C4-2B (cell line): ENCODE measurements at regions not wholly inside any gene's neighbourhood (a gene's known extent, or its start where the extent isn't known, plus 50 kb on each side); places are given as distances from the start of the nearest gene placed in this dataset.
A peak's percentile ranks its signal among the peaks of the same experiment; 100 is the strongest.
"Not testable (repeated sequence)": the region's sequence is repeated elsewhere in the genome, so short reads cannot be mapped to it uniquely, and the experiment has no call there.

Experiments
- H3K27ac ChIP-seq: fragments of 450-650 bp; 2 replicates; pipeline ENCODE4 v1.5.1; 2017
- CTCF ChIP-seq: fragments of 450-650 bp; conservative IDR thresholded peaks from 2 replicates; pipeline ENCODE4 v1.5.1; 2017; ENCODE audit warnings: mild to moderate bottlenecking

GRCh38 chr14:19267636-19268035 lies 166.5 kb downstream of the POTEG start:
- not testable (repeated sequence) for H3K27ac ChIP-seq

GRCh38 chr14:19268047-19268627 lies 166.0 kb downstream of the POTEG start:
- not testable (repeated sequence) for H3K27ac ChIP-seq

- H3K27ac ChIP-seq = not testable (repeated sequence)
Observed at GRCh38 chr14:19272235-19272634, 161.9 kb downstream of the POTEG start.

DNA sequence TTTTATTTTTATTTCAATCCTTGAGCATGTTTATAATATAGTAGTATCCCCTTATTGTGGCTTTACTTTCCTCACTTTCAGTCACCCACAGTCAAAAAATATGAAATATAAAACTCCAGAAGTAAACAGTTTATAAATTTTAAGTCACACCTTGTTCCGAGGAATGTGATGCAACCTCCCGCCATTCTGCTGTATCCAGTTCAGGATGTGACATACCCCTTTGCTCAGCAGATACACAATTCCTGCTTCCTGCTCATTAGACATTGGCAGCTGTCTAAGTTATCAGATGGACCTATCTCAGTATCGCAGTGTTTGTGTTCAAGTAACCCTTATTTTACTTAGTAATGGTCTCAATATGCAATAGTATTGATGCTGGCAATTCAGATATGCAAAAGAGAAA lies 144.5 kb downstream of the POTEG start:
- H3K27ac ChIP-seq = not testable (repeated sequence)

DNA sequence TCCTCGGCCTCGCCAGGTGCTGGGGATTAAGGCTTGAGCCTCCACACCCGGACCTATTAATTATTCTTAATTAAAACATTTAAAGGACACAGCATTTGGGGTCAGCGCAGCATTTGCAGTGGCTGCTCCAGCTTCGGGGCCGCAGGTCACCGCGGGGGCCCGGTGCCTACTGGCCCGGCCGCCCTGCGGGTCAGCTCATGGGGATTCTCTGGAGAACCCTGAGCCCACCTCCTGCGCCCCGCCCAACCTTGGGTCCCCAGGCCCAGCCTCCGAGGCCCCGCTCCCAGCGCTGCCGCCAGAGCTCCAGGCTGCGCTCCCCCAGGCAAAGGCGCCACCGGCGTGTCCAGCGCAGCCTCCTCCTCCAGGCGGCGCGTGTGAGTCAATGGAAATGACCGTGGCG lies 133.9 kb downstream of the POTEG start:
- not testable (repeated sequence) for H3K27ac ChIP-seq

GRCh38 chr14:19300838-19301237 lies 133.3 kb downstream of the POTEG start:
- H3K27ac ChIP-seq = not testable (repeated sequence)

DNA sequence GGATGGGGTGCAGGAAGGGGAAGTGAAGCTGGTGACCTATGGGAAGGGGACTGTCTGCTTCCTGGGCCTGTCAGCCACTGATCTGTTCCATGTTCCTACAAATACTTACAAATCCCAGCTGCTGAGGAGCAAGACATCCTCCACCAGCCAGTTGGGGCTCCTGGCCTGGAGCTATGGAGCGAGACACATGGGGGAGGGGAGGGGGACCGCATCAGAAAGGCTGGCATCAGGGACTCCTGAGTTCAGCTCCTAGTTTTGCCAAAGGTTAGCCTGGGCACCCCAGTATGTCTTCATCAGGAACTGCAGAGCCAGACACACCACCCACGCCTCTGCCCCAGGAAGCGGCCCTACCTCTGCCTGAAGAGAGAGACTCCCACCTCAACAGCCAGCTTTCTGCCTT lies 130.3 kb downstream of the POTEG start:
- H3K27ac ChIP-seq = not testable (repeated sequence)

GRCh38 chr14:19304442-19304841 lies 129.7 kb downstream of the POTEG start:
- not testable (repeated sequence) for H3K27ac ChIP-seq

DNA sequence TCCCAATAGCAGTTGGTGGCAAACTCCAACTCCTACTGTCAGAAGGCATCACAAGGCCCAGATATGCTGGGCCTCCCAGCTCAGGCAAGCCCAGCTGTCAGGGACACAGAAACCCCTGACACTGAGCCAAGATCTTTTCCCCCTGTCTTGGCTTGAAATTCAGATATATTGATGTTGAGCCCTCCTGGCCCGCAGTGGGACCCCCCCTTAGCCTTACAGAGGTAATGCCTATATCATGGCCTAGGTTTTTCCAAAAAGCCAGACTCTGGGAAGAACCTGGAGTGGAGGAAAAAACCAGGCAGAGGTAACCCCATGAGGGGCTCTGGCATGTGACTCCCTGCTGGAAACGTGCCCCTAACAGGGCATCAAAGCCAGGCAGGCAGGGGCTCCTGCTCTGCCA lies 129.2 kb downstream of the POTEG start:
- not testable (repeated sequence) for H3K27ac ChIP-seq

- H3K27ac ChIP-seq = not testable (repeated sequence)
Observed at GRCh38 chr14:19305776-19306175, 128.4 kb downstream of the POTEG start.

DNA sequence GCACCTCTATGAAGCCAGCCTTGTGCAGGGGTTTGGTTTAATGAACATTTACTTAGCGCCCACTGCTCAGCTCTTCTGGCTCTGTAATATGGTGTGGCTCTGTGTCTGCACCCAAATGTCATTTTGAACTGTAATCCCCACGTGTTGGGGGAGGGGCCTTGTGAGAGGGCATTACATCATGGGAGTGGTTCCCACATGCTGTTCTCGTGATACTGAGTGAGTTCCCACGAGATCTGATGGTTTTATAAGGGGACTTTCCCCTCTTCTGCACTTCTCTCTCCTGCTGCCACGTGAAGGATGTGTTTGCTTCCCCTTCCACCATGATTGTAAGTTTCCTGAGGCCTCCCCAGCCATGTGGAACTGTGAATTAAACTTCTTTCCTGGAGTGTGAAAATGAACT lies 127.7 kb downstream of the POTEG start:
- H3K27ac ChIP-seq = not testable (repeated sequence)

DNA sequence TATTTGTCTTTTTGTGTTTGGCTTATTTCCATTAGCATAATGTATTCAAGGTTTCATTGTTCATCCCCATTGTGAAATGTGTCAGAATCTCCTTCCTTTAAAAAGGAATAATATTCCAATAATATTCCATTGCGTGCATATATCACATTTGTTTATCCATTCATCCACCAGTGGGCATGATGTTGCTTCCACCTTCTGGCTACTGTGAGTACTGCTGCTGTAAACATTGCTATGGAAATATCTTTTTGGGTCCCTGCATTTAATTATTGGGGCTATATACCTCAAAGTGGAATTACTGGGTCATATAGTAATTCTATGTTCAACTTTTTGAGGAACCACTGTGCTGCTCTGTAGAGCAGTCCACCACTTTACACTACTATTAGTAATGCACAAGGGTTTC lies 123.1 kb downstream of the POTEG start:
- H3K27ac ChIP-seq = not testable (repeated sequence)

GRCh38 chr14:19330678-19331077 lies 103.5 kb downstream of the POTEG start:
- not testable (repeated sequence) for H3K27ac ChIP-seq

DNA sequence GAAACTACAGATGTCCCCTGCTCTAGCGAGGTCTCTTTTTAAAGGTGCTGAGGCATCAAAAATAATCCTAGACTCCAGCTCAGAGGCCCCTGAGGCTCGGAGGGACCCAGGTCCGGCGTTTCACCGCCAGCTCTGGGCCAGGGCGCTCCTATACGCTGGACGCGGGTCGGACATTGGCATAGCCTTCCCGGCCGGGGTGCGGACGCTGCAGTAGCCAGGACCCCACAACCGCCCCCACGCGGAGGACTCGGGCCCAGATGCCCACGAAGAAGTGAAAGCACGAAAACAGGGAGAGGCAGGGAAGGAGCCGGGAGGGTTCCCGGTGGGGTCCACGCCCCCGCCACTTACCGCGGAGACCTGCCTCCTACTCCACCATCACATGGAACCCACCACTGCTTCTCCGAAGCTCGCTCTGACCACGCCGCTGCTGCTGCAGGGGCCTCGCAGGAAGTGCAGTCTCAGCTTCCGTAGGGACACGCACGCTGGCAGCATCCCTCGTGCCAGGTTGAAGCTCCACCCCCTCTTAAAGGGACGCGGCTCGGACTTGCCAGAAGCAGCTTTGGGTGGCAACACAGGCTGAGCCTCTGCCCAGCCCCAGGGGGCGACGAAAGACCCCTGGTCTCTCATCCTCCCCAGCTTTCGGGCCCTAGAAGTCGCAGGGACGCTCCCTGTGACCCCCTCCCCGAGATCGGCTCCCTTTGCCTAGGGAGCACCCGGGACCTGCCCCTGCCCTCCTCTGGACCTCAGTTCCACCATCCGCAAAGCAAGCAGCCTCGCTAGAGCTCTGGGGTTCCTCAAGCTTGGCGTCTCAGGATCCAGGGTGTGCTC lies 96.7 kb downstream of the POTEG start:
- H3K27ac ChIP-seq = not testable (repeated sequence)

GRCh38 chr14:19338060-19338372 lies 96.1 kb downstream of the POTEG start:
- H3K27ac ChIP-seq = not testable (repeated sequence)

GRCh38 chr14:19340976-19341375 lies 93.2 kb downstream of the POTEG start:
- H3K27ac ChIP-seq = not testable (repeated sequence)

DNA sequence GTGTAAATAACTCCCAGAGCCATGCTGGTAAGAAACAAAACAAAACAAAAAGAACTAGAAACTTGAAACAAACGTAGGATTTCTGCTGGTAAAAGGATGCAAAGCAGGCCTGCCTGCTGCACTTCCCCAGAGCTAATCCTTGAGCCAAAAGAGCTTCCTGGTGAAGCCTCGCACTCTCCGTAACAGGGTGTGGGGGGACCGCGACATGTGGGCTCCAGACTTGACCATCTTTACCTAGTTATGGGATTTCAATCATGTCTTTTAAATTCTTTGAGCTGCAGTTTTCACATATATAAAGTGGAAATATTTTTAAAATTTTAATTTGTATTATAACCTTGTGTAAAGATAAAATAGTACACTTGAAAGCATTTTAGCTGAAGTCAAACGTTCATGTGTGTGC lies 92.5 kb downstream of the POTEG start:
- not testable (repeated sequence) for H3K27ac ChIP-seq

- not testable (repeated sequence) for H3K27ac ChIP-seq
- 0 out of 2 replicates have a peak, but pooled peaks have one; percentile 13 for TF ChIP-seq CTCF
Observed at GRCh38 chr14:19344261-19344660, 89.9 kb downstream of the POTEG start.
